K562 (cell line): ENCODE measurements at regions not wholly inside any gene's neighbourhood (a gene's known extent, or its start where the extent isn't known, plus 50 kb on each side); places are given as distances from the start of the nearest gene placed in this dataset.

Experiments
- ATAC-seq: fragments of 200-7000 bp; cut with Tn5 transposase; 3 replicates; pipeline ENCODE4 v1.9.1; 2020; ENCODE audit warnings: moderate library complexity
- BruUV-seq: library from RNA; stranded (reverse); fragments of 400-500 nt; replicated peaks from 2 replicates; lab custom pipeline; 2021; lab: Mats Ljungman, UMichigan
- CTCF ChIA-PET: fragments of 300-600 bp; formaldehyde crosslinking; extraction: SDS; loops from one replicate; lab custom pipeline; 2021; ENCODE audit warnings: low intra/inter-chr PET ratio; lab: Yijun Ruan, JAX
- POLR2A ChIA-PET: fragments of 300-600, 350-650 bp; sonication (Branson Sonifier 250); formaldehyde crosslinking; extraction: SDS; loops from one replicate; lab custom pipeline; 2021; ENCODE audit warnings: antibody characterized with exemption, inconsistent platforms; lab: Yijun Ruan, JAX
- DNase-seq, 4 experiments: peaks; one replicate each; pipeline versions ENCODE4 v3.0.0 to v3.0.0-alpha.2; 2011 to 2018; ENCODE audit warnings: low spot score in 3 of 4, mixed read lengths in 3 of 4; ENCODE audit errors: extremely low read depth in 1 of 4
- FAIRE-seq: peaks from 2 replicates; lab custom pipeline; 2011; peaks lifted over from hg19 to GRCh38; lab: Jason Lieb, UNC
- H2AFZ ChIP-seq: 2 replicates; pipeline ENCODE4 v1.6.0; 2011; ENCODE audit warnings: low read depth, low read length, control low read depth, inconsistent platforms
- H3K27ac ChIP-seq: fragments of 200-600 bp; 3 replicates; pipeline ENCODE4 v1.8.0; 2011; ENCODE audit warnings: low read depth, mild to moderate bottlenecking, control low read depth, inconsistent platforms, low read length, moderate library complexity, mixed read lengths; ENCODE audit errors: extremely low read depth
- H3K27me3 ChIP-seq, 2 experiments: fragments of 300-600 bp in 1 of 2; 2 replicates in 1 of 2; 3 replicates in 1 of 2; pipeline versions ENCODE4 v1.6.0 to v1.8.0; 2011; ENCODE audit warnings: inconsistent platforms in 2 of 2, low read length in 2 of 2, mild to moderate bottlenecking in 1 of 2, mixed read lengths in 1 of 2, moderate library complexity in 1 of 2; ENCODE audit not compliant: control insufficient read depth in 2 of 2, insufficient read depth in 2 of 2
- H3K36me3 ChIP-seq: fragments of 300-600 bp; 3 replicates; pipeline ENCODE4 v1.8.0; 2011; ENCODE audit warnings: mild to moderate bottlenecking, low read length, inconsistent platforms; ENCODE audit not compliant: control insufficient read depth, insufficient read depth
- H3K4me1 ChIP-seq, 2 experiments: fragments of 200-600 bp in 1 of 2; replicated peaks in 1 of 2; 2 replicates in 1 of 2; 3 replicates in 1 of 2; pipeline versions ENCODE4 v1.5.1 to v1.8.0; 2011; ENCODE audit warnings: inconsistent platforms in 2 of 2, low read length in 2 of 2, mild to moderate bottlenecking in 1 of 2, mixed read lengths in 1 of 2, moderate library complexity in 1 of 2; ENCODE audit not compliant: control insufficient read depth in 2 of 2, insufficient read depth in 2 of 2
- H3K4me2 ChIP-seq: 2 replicates; pipeline ENCODE4 v1.6.1; 2011; ENCODE audit warnings: low read length, control low read depth, inconsistent platforms, mixed read lengths; ENCODE audit not compliant: insufficient read depth
- H3K4me3 ChIP-seq: fragments of 200-600 bp; sonication (generic), shearing (Covaris generic); 2 replicates; pipeline ENCODE4 v1.5.1; 2016; ENCODE audit warnings: control low read depth, inconsistent platforms
- H3K79me2 ChIP-seq: fragments of 200-600 bp; 3 replicates; pipeline ENCODE4 v1.8.0; 2011; ENCODE audit warnings: low read length, inconsistent platforms; ENCODE audit not compliant: control insufficient read depth, insufficient read depth
- H3K9ac ChIP-seq, 2 experiments: 2 replicates each; pipeline versions ENCODE4 v1.6.0 to v1.6.1; 2011; ENCODE audit warnings: low read depth in 2 of 2, low read length in 2 of 2, control low read depth in 1 of 2, inconsistent platforms in 1 of 2, mild to moderate bottlenecking in 1 of 2, mixed read lengths in 1 of 2; ENCODE audit not compliant: insufficient read depth in 1 of 2
- H3K9me1 ChIP-seq: one replicate; pipeline ENCODE4 v1.6.0; 2011; ENCODE audit warnings: inconsistent platforms, mild to moderate bottlenecking, low read length, moderate library complexity; ENCODE audit not compliant: control insufficient read depth, insufficient read depth
- H3K9me3 ChIP-seq: replicated peaks from 2 replicates; pipeline ENCODE4 v1.5.1; 2011; ENCODE audit warnings: low read depth, low read length, inconsistent platforms; ENCODE audit not compliant: control insufficient read depth, insufficient read depth
- H4K20me1 ChIP-seq: replicated peaks from 2 replicates; pipeline ENCODE4 v1.6.1; 2011; ENCODE audit warnings: low read length, inconsistent platforms, mixed read lengths; ENCODE audit not compliant: control insufficient read depth, insufficient read depth
- RNF2 ChIP-seq: sonication (generic); IDR thresholded peaks from 2 replicates; pipeline ENCODE4 v1.6.1; 2016
- SP1 ChIP-seq: sonication (generic); formaldehyde crosslinking; IDR thresholded peaks from 2 replicates; pipeline ENCODE4 v1.8.1; 2022; ENCODE audit warnings: mild to moderate bottlenecking, missing genetic modification reagents
- ZFP30 ChIP-seq: fragments of 250-450 bp; sonication (Bioruptor Pico); IDR thresholded peaks from 2 replicates; pipeline ENCODE4 v1.8.0; 2022; ENCODE audit warnings: moderate library complexity, mild to moderate bottlenecking, inconsistent platforms, borderline replicate concordance
- ZNF316 ChIP-seq: fragments of 450-650 bp; IDR thresholded peaks from 2 replicates; pipeline ENCODE4 v1.6.1; 2016
- in situ Hi-C: fragments of 300-500 bp; cut with MboI; formaldehyde crosslinking; loops from 4 replicates; pipeline ENCODE4 v1.15.0; 2018; ENCODE audit warnings: inconsistent platforms, mixed read lengths
- intact Hi-C: fragments of 100-400 bp; cut with micrococcal nuclease; formaldehyde crosslinking; loops from 2 replicates; pipeline ENCODE4 v1.14.2; 2022
- TF ChIP-seq, protein P1 (sequence below): fragments of 250-450 bp; sonication (Bioruptor Pico); IDR thresholded peaks from 2 replicates; pipeline ENCODE4 v1.4.0; 2020
- TF ChIP-seq, protein P2 (sequence below): fragments of 450-650 bp; IDR thresholded peaks from 2 replicates; pipeline ENCODE4 v1.6.1; 2017; ENCODE audit warnings: antibody characterized with exemption, mild to moderate bottlenecking

DNA sequence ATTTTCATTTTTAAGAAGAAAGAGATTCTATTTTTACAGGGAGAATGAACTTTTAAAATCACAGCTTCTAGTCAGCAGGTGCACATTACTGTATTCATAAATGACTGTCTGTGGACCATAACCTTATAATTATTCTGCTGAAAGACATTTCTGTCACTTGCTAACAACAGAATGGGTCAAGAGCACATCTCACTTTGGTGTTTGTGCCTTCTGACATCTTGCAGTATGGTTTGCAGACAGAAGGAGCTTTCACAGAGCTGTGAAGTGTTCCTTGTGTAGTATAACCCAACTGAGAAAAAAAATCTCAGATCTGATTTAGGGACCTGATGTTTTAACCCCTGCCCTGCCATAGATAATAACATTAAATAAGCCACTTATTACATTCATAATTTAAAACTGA, 131.4 kb upstream of the CTSO start:
- no peaks in the 10 kb centered on the region for H3K9me1 ChIP-seq
- FAIRE-seq, result no peak
- TF ChIP-seq, protein P1, sequence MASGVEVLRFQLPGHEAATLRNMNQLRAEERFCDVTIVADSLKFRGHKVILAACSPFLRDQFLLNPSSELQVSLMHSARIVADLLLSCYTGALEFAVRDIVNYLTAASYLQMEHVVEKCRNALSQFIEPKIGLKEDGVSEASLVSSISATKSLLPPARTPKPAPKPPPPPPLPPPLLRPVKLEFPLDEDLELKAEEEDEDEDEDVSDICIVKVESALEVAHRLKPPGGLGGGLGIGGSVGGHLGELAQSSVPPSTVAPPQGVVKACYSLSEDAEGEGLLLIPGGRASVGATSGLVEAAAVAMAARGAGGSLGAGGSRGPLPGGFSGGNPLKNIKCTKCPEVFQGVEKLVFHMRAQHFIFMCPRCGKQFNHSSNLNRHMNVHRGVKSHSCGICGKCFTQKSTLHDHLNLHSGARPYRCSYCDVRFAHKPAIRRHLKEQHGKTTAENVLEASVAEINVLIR (CRISPR knock-in tag), result no peak
- TF ChIP-seq ZNF316 (no peak), ZFP30 (CRISPR knock-in tag) (no peak), SP1 (CRISPR knock-in tag) (no peak), RNF2 (no peak)
- TF ChIP-seq, protein P2, sequence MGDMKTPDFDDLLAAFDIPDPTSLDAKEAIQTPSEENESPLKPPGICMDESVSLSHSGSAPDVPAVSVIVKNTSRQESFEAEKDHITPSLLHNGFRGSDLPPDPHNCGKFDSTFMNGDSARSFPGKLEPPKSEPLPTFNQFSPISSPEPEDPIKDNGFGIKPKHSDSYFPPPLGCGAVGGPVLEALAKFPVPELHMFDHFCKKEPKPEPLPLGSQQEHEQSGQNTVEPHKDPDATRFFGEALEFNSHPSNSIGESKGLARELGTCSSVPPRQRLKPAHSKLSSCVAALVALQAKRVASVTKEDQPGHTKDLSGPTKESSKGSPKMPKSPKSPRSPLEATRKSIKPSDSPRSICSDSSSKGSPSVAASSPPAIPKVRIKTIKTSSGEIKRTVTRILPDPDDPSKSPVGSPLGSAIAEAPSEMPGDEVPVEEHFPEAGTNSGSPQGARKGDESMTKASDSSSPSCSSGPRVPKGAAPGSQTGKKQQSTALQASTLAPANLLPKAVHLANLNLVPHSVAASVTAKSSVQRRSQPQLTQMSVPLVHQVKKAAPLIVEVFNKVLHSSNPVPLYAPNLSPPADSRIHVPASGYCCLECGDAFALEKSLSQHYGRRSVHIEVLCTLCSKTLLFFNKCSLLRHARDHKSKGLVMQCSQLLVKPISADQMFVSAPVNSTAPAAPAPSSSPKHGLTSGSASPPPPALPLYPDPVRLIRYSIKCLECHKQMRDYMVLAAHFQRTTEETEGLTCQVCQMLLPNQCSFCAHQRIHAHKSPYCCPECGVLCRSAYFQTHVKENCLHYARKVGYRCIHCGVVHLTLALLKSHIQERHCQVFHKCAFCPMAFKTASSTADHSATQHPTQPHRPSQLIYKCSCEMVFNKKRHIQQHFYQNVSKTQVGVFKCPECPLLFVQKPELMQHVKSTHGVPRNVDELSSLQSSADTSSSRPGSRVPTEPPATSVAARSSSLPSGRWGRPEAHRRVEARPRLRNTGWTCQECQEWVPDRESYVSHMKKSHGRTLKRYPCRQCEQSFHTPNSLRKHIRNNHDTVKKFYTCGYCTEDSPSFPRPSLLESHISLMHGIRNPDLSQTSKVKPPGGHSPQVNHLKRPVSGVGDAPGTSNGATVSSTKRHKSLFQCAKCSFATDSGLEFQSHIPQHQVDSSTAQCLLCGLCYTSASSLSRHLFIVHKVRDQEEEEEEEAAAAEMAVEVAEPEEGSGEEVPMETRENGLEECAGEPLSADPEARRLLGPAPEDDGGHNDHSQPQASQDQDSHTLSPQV, result no peak
- ChIA-PET CTCF (no interaction called here), POLR2A (no interaction called here)
- H3K27me3 ChIP-seq, result no peaks in the 10 kb centered on the region
- no peak for ATAC-seq
- no peak overlapping the region for H3K4me2 ChIP-seq
- no peaks in the 10 kb centered on the region for H3K36me3 ChIP-seq
- no peaks in the 10 kb centered on the region for H4K20me1 ChIP-seq
- H3K9me3 ChIP-seq, result no peaks in the 10 kb centered on the region
- no peaks in the 10 kb centered on the region for H3K4me1 ChIP-seq
- no peak for DNase-seq
- H3K4me3 ChIP-seq, result no peak overlapping the region
- no peak overlapping the region for H3K9ac ChIP-seq
- no peak overlapping the region for H3K27ac ChIP-seq
- no peak overlapping the region for H2AFZ ChIP-seq
- H3K79me2 ChIP-seq, result no peaks in the 10 kb centered on the region
- in situ Hi-C loops (no loop called here), intact Hi-C loops (no loop called here)
- BruUV-seq, result no TSS peak
